ENCODE measurements at regions not wholly inside any gene's neighbourhood (a gene's known extent, or its start where the extent isn't known, plus 50 kb on each side); places are given as distances from the start of the nearest gene placed in this dataset.

GRCh38 chr9:4921449-4921848, 63.6 kb upstream of the JAK2 start:
- in situ Hi-C loops (cut with HindIII; ENCODE audit: low pct_unique_long_range_greater_than_20kb, low sequenced_read_pairs) = no loop called here
- DNase-seq (ENCODE audit: low read depth, low spot score) = no peak

- no peak for DNase-seq (ENCODE audit: low read depth, low spot score)
- in situ Hi-C loops (cut with HindIII; ENCODE audit: low pct_unique_long_range_greater_than_20kb, low sequenced_read_pairs) = no loop called here
Observed at GRCh38 chr9:4922101-4922500, 63.0 kb upstream of the JAK2 start.

GRCh38 chr9:4922730-4923129, 62.3 kb upstream of the JAK2 start:
- DNase-seq (ENCODE audit: low read depth, low spot score) = no peak
- in situ Hi-C loops (cut with HindIII; ENCODE audit: low pct_unique_long_range_greater_than_20kb, low sequenced_read_pairs) = no loop called here

- DNase-seq (ENCODE audit: low read depth, low spot score) = no peak
- in situ Hi-C loops (cut with HindIII; ENCODE audit: low pct_unique_long_range_greater_than_20kb, low sequenced_read_pairs) = no loop called here
Observed at GRCh38 chr9:4923141-4923540, 61.9 kb upstream of the JAK2 start.

GRCh38 chr9:4923580-4924544, 61.2 kb upstream of the JAK2 start:
- in situ Hi-C loops (cut with HindIII; ENCODE audit: low pct_unique_long_range_greater_than_20kb, low sequenced_read_pairs) = no loop called here
- DNase-seq (ENCODE audit: low read depth, low spot score) = peak; percentile 56

- in situ Hi-C loops (cut with HindIII; ENCODE audit: low pct_unique_long_range_greater_than_20kb, low sequenced_read_pairs) = no loop called here
- DNase-seq (ENCODE audit: low read depth, low spot score) = no peak
Observed at GRCh38 chr9:4926239-4926638, 58.8 kb upstream of the JAK2 start.

GRCh38 chr9:4927043-4927471, 58.0 kb upstream of the JAK2 start:
- no peak for DNase-seq (ENCODE audit: low read depth, low spot score)
- in situ Hi-C loops (cut with HindIII; ENCODE audit: low pct_unique_long_range_greater_than_20kb, low sequenced_read_pairs) = no loop called here

- DNase-seq (ENCODE audit: low read depth, low spot score) = no peak
- in situ Hi-C loops (cut with HindIII; ENCODE audit: low pct_unique_long_range_greater_than_20kb, low sequenced_read_pairs) = no loop called here
Observed at GRCh38 chr9:4927701-4928100, 57.4 kb upstream of the JAK2 start.

GRCh38 chr9:4929917-4930316, 55.2 kb upstream of the JAK2 start:
- DNase-seq (ENCODE audit: low read depth, low spot score) = no peak
- in situ Hi-C loops (cut with HindIII; ENCODE audit: low pct_unique_long_range_greater_than_20kb, low sequenced_read_pairs) = no loop called here

GRCh38 chr9:4932681-4933080, 52.4 kb upstream of the JAK2 start:
- in situ Hi-C loops (cut with HindIII; ENCODE audit: low pct_unique_long_range_greater_than_20kb, low sequenced_read_pairs) = no loop called here

GRCh38 chr9:4933177-4933576, 51.9 kb upstream of the JAK2 start:
- no peak for DNase-seq (ENCODE audit: low read depth, low spot score)
- in situ Hi-C loops (cut with HindIII; ENCODE audit: low pct_unique_long_range_greater_than_20kb, low sequenced_read_pairs) = no loop called here

More at GRCh38 chr9:4932681-4933080, 52.4 kb upstream of the JAK2 start:
- DNase-seq (ENCODE audit: low read depth, low spot score) = no peak

GRCh38 chr9:4933861-4934260, 51.2 kb upstream of the JAK2 start:
- no peak for DNase-seq (ENCODE audit: low read depth, low spot score)
- in situ Hi-C loops (cut with HindIII; ENCODE audit: low pct_unique_long_range_greater_than_20kb, low sequenced_read_pairs) = no loop called here

- no peak for DNase-seq (ENCODE audit: low read depth, low spot score)
- in situ Hi-C loops (cut with HindIII; ENCODE audit: low pct_unique_long_range_greater_than_20kb, low sequenced_read_pairs) = no loop called here
Observed at GRCh38 chr9:4935001-4935672, 49.9 kb upstream of the JAK2 start.

Data from SK-MEL-5 (cell line).